C1 segment of cervical spinal cord (tissue), 14 donors: ENCODE measurements at regions not wholly inside any gene's neighbourhood (a gene's known extent, or its start where the extent isn't known, plus 50 kb on each side); places are given as distances from the start of the nearest gene placed in this dataset.
A peak's percentile ranks its signal among the peaks of the same experiment; 100 is the strongest.

ENCODE experiments used
- DNase-seq, 14 donors: peaks; one replicate each; lab custom pipeline; 2025; lab: John Stamatoyannopoulos, UW

- DNase-seq: peak in 12 of 14 donors; percentile 5 to 69 (median 16)
Measured at GRCh38 chr1:213374369-213374768, 323.3 kb downstream of the RPS6KC1 start.

- no peak for DNase-seq
Measured at GRCh38 chr1:213375002-213375401, 324.0 kb downstream of the RPS6KC1 start.

DNA sequence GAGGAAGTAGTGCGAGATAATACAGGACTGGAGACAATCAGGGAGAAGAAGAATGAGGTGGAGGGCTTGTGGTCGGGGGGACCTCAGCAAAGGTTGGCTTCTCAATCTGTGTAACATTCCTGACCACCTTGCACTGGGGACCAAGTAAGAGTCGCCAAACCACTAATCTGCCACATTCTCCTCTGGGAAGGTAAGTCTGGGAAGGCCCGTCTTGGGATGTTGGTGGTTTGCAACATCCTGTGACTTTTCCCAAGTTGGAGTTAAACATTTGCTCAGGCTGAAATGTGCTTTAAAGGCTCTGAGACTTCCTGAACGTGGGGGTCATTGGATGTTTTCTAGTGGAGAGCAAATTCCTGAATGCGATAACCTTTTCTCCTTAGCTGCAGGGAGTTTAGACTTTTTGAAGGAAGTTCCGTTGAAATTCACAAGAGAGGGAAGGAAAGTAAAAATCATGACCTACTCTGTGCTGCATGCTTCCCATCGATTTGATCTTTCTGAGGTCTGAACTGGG, 325.9 kb downstream of the RPS6KC1 start:
- no peak for DNase-seq

- no peak for DNase-seq
Measured at GRCh38 chr1:213380865-213381264, 329.8 kb downstream of the RPS6KC1 start.

DNA sequence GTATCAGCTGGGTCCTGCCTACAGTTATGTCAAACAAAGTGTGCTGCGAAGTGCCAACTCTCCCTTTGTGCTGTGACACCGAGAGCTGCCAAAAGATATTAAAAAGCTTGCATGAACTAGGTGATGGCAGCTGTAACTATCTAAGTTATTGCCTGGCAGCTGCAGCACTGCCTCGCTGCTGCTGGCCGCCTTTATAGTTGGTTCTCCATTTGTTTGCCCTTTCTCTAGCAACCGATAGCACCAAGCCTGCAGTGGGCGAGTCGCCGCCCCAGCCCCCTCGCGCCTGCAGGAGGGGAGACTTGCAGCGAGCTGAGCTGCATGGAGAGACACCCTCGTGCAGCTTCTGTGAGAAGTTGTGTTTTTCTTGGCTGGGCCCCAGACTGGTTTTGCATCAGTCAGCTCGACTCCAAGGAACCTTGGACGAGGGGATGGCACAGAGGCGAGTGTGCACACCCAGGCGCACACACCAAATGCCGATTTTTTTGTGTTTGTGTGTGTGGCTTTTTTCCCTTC, 330.6 kb downstream of the RPS6KC1 start:
- DNase-seq: peak in 1 of 14 donors; percentile 60

DNA sequence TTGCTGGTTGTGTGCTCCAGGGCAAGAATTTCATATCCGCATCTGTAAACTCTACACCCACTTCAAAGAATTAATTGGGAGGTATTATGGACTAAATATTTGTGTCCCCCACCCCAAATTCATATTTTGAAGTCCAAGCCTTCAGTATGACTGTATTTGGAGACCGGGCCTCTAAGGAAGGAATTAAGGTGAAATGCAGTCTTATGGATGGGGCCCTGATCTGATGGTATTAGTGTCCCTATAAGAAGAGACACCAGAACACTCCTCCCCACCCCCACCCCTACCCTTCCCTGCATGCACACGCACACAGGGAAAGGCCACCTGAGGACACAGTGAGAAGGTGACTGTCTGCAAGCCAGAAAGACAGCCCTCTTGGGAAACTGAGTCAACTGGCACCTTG, 332.4 kb downstream of the RPS6KC1 start:
- no peak for DNase-seq

DNA sequence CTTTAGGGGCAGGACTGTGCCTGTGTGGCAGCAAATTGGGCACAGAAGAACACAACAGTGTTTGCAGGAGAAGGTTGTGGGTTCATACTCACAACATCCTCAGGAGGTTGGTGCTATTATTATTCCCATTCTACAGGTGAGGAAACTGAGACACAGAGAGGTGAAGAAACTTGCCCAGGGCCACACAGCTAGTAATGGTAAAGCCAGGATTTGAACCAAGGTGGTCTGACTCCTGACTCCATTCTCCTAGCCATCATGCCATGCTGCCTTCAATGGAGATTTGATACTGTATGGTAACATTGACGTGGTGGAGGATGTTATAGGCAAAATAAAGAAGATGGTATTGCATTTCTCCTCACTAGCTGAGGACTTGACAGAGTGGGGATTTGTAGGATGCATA, 334.2 kb downstream of the RPS6KC1 start:
- DNase-seq: no peak

GRCh38 chr1:213385806-213386324, 334.8 kb downstream of the RPS6KC1 start:
- DNase-seq: no peak

DNA sequence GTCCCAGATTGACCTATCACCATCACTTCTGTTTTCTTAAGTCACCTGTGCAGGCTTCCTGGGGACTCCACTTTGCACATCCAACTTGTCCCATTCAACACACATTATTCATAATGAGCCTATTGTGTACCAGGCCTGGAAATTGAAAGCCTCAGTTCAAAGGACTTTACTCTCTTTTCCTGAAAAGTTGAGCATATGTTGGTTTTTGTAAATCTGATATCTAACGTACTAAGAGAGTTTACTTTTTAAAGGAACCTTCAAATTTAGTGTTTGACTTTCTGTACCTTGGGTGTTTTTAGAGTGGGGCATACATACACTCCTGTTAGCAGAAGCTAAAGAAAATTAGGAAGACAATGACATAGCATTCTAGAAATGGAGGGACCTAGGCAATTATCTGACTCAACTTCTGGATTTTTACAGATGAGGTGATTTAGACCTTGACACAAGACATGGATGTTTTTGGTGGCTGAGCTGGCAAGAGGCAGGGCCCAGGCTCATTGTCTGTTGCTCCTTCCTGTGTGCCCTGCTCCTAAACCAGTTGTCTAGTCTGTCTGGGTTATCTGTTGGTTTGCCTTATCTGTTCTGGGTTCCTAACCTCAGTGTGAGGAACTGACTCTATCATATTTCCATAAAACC, 336.5 kb downstream of the RPS6KC1 start:
- DNase-seq: no peak

GRCh38 chr1:213388199-213388598, 337.2 kb downstream of the RPS6KC1 start:
- DNase-seq: no peak

GRCh38 chr1:213389061-213389581, 338.1 kb downstream of the RPS6KC1 start:
- peak in 11 of 14 donors; percentile 12 to 91 (median 28) for DNase-seq

GRCh38 chr1:213391445-213391844, 340.4 kb downstream of the RPS6KC1 start:
- no peak for DNase-seq

DNA sequence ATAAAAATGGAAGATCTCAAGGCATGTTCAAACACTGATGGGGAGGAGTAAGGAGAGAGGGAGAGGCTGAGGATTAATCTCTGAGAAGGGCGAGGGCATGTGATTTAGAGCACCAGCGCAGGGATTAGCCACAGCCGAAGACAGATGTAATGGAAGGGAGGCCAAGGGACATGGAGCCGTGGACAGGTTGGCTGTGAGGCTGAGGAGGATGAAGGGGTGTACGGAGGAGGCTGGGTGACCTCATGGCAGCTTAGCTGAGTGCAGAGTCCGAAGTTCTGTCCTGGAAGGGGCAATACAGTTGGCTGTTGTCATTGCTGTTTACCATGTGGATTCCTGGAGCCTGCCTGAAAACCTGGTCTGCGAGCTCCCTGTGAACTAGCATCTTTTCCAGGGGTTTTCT, 342.8 kb downstream of the RPS6KC1 start:
- DNase-seq: no peak

- no peak for DNase-seq
Measured at GRCh38 chr1:213394837-213395236, 343.8 kb downstream of the RPS6KC1 start.

GRCh38 chr1:213397638-213398037, 346.6 kb downstream of the RPS6KC1 start:
- DNase-seq: no peak

GRCh38 chr1:213399695-213400094, 348.7 kb downstream of the RPS6KC1 start:
- peak in 3 of 14 donors; percentile 48 to 99 (median 51) for DNase-seq

DNA sequence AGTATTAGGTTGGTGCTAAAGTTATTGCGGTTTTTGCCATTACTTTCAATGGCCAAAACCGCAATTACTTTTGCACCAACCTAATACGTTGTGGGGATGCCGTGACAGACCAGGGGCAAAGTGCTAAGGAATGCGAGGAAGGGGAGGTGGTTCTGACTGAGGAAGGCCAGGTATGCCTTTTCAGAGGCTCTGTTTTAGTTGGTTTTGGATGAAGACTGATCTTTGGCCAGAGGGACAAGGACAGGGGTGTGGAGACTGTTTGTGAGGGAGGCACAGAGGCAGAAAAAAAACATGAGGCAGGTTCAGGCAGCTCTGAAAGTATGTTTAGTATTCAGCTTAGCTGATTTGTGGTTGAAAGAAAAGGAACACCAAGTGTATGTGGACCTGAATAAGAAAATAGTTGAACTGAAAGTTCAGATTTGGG, 358.2 kb downstream of the RPS6KC1 start:
- no peak for DNase-seq

- DNase-seq: no peak
Measured at GRCh38 chr1:213409971-213410370, 358.9 kb downstream of the RPS6KC1 start.

- DNase-seq: no peak
Measured at GRCh38 chr1:213414346-213414745, 363.3 kb downstream of the RPS6KC1 start.

- no peak for DNase-seq
Measured at GRCh38 chr1:213414911-213415310, 363.9 kb downstream of the RPS6KC1 start.

- no peak for DNase-seq
Measured at GRCh38 chr1:213415691-213416380, 364.8 kb downstream of the RPS6KC1 start.

GRCh38 chr1:213416461-213417224, 365.6 kb downstream of the RPS6KC1 start:
- no peak for DNase-seq
